ENCODE measurements at regions not wholly inside any gene's neighbourhood (a gene's known extent, or its start where the extent isn't known, plus 50 kb on each side); places are given as distances from the start of the nearest gene placed in this dataset.
"Not testable (repeated sequence)": the region's sequence is repeated elsewhere in the genome, so short reads cannot be mapped to it uniquely, and the experiment has no call there.

- not testable (repeated sequence) for H3K4me3 ChIP-seq (replicated peaks; ENCODE audit: insufficient read depth, low read length); DNase-seq (ENCODE audit: low read depth in 1 of 2, low spot score in 1 of 2); H3K27me3 ChIP-seq (ENCODE audit: insufficient read depth, poor library complexity, severe bottlenecking); H3K27ac ChIP-seq (replicated peaks)
Observed at GRCh38 chr9:64130325-64130724, 1154.7 kb downstream of the FOXD4L5 start.

GRCh38 chr9:64128572-64128971, 1156.4 kb downstream of the FOXD4L5 start:
- H3K4me3 ChIP-seq (replicated peaks; ENCODE audit: insufficient read depth, low read length) = no peak overlapping the region
- H3K27ac ChIP-seq (replicated peaks) = no peak overlapping the region
- TF ChIP-seq SPI1 (IDR thresholded peaks at IDR 0.05; ENCODE audit: borderline replicate concordance, low read depth) (no peak), CTCF (IDR thresholded peaks at IDR 0.05; ENCODE audit: insufficient read depth, low read length) (no peak), POLR2AphosphoS5 (IDR thresholded peaks at IDR 0.05; ENCODE audit: low read depth) (no peak), REST (IDR thresholded peaks at IDR 0.05; ENCODE audit: insufficient replicate concordance, low read depth) (no peak), GABPA (IDR thresholded peaks at IDR 0.05; ENCODE audit: low read depth) (no peak)
- H3K27me3 ChIP-seq (ENCODE audit: insufficient read depth, poor library complexity, severe bottlenecking) = no peaks in the 10 kb centered on the region
- DNase-seq (ENCODE audit: low read depth in 1 of 2, low spot score in 1 of 2) = no peak

- not testable (repeated sequence) for H3K4me3 ChIP-seq (replicated peaks; ENCODE audit: insufficient read depth, low read length); H3K27me3 ChIP-seq (ENCODE audit: insufficient read depth, poor library complexity, severe bottlenecking); H3K27ac ChIP-seq (replicated peaks); DNase-seq (ENCODE audit: low read depth in 1 of 2, low spot score in 1 of 2)
Observed at GRCh38 chr9:64121602-64122001, 1163.4 kb downstream of the FOXD4L5 start.

GRCh38 chr9:64117329-64117728, 1167.7 kb downstream of the FOXD4L5 start:
- DNase-seq (ENCODE audit: low read depth in 1 of 2, low spot score in 1 of 2); H3K4me3 ChIP-seq (replicated peaks; ENCODE audit: insufficient read depth, low read length); H3K27me3 ChIP-seq (ENCODE audit: insufficient read depth, poor library complexity, severe bottlenecking); H3K27ac ChIP-seq (replicated peaks): not testable (repeated sequence)

GRCh38 chr9:64107867-64108266, 1177.1 kb downstream of the FOXD4L5 start:
- not testable (repeated sequence) for H3K27ac ChIP-seq (replicated peaks); H3K27me3 ChIP-seq (ENCODE audit: insufficient read depth, poor library complexity, severe bottlenecking); DNase-seq (ENCODE audit: low read depth in 1 of 2, low spot score in 1 of 2); H3K4me3 ChIP-seq (replicated peaks; ENCODE audit: insufficient read depth, low read length)

GRCh38 chr9:64107211-64107610, 1177.8 kb downstream of the FOXD4L5 start:
- not testable (repeated sequence) for H3K4me3 ChIP-seq (replicated peaks; ENCODE audit: insufficient read depth, low read length); DNase-seq (ENCODE audit: low read depth in 1 of 2, low spot score in 1 of 2); H3K27ac ChIP-seq (replicated peaks); H3K27me3 ChIP-seq (ENCODE audit: insufficient read depth, poor library complexity, severe bottlenecking)

- not testable (repeated sequence) for H3K4me3 ChIP-seq (replicated peaks; ENCODE audit: insufficient read depth, low read length); H3K27me3 ChIP-seq (ENCODE audit: insufficient read depth, poor library complexity, severe bottlenecking); DNase-seq (ENCODE audit: low read depth in 1 of 2, low spot score in 1 of 2); H3K27ac ChIP-seq (replicated peaks)
Observed at GRCh38 chr9:64105193-64105592, 1179.8 kb downstream of the FOXD4L5 start.

GRCh38 chr9:64101504-64101903, 1183.5 kb downstream of the FOXD4L5 start:
- DNase-seq (ENCODE audit: low read depth in 1 of 2, low spot score in 1 of 2); H3K27me3 ChIP-seq (ENCODE audit: insufficient read depth, poor library complexity, severe bottlenecking); H3K4me3 ChIP-seq (replicated peaks; ENCODE audit: insufficient read depth, low read length); H3K27ac ChIP-seq (replicated peaks): not testable (repeated sequence)

- H3K27me3 ChIP-seq (ENCODE audit: insufficient read depth, poor library complexity, severe bottlenecking); H3K4me3 ChIP-seq (replicated peaks; ENCODE audit: insufficient read depth, low read length); DNase-seq (ENCODE audit: low read depth in 1 of 2, low spot score in 1 of 2); H3K27ac ChIP-seq (replicated peaks): not testable (repeated sequence)
Observed at GRCh38 chr9:64100571-64101155, 1184.3 kb downstream of the FOXD4L5 start.

- not testable (repeated sequence) for DNase-seq (ENCODE audit: low read depth in 1 of 2, low spot score in 1 of 2); H3K27ac ChIP-seq (replicated peaks); H3K27me3 ChIP-seq (ENCODE audit: insufficient read depth, poor library complexity, severe bottlenecking); H3K4me3 ChIP-seq (replicated peaks; ENCODE audit: insufficient read depth, low read length)
Observed at GRCh38 chr9:64085998-64086397, 1199.0 kb downstream of the FOXD4L5 start.

- H3K4me3 ChIP-seq (replicated peaks; ENCODE audit: insufficient read depth, low read length); H3K27ac ChIP-seq (replicated peaks); H3K27me3 ChIP-seq (ENCODE audit: insufficient read depth, poor library complexity, severe bottlenecking); DNase-seq (ENCODE audit: low read depth in 1 of 2, low spot score in 1 of 2): not testable (repeated sequence)
Observed at GRCh38 chr9:64071358-64072253, 1213.4 kb downstream of the FOXD4L5 start.

All from HL-60 (cell line).